HepG2 (cell line): ENCODE measurements at regions not wholly inside any gene's neighbourhood (a gene's known extent, or its start where the extent isn't known, plus 50 kb on each side); places are given as distances from the start of the nearest gene placed in this dataset.

Experiments used
- ATAC-seq: fragments of 200-7000 bp; cut with Tn5 transposase; 3 replicates; pipeline ENCODE4 v1.9.1; 2020; ENCODE audit warnings: mild to moderate bottlenecking, moderate library complexity
- BruUV-seq: library from RNA; stranded (reverse); fragments of 400-500 nt; replicated peaks from 2 replicates; lab custom pipeline; 2021; lab: Mats Ljungman, UMichigan
- CTCF ChIA-PET: fragments of 300-600 bp; formaldehyde crosslinking; extraction: SDS; loops from one replicate; lab custom pipeline; 2021; ENCODE audit warnings: low total read pairs, inconsistent platforms, low intra/inter-chr PET ratio; lab: Yijun Ruan, JAX
- POLR2A ChIA-PET: fragments of 350-600 bp; sonication (Branson Sonifier 250); formaldehyde crosslinking; loops from one replicate; lab custom pipeline; 2020; ENCODE audit warnings: antibody characterized with exemption, inconsistent platforms; lab: Yijun Ruan, JAX
- DNase-seq: peaks from one replicate; pipeline ENCODE4 v3.0.0-alpha.2; 2015; ENCODE audit warnings: low spot score
- FAIRE-seq: peaks from 3 replicates; lab custom pipeline; 2011; peaks lifted over from hg19 to GRCh38; lab: Jason Lieb, UNC
- H2AFZ ChIP-seq: one replicate; pipeline ENCODE4 v1.6.1; 2011; ENCODE audit warnings: low read length, inconsistent platforms
- H3K27ac ChIP-seq: fragments of 300-600 bp; 3 replicates; pipeline ENCODE4 v1.8.0; 2011; ENCODE audit warnings: mixed run types, mild to moderate bottlenecking, mixed read lengths, low read length, inconsistent platforms; ENCODE audit not compliant: insufficient read depth; ENCODE audit errors: extremely low read length
- H3K27me3 ChIP-seq, 2 experiments: fragments of 200-600 bp in 1 of 2; 2 replicates in 1 of 2; 3 replicates in 1 of 2; pipeline versions ENCODE4 v1.6.0 to v1.8.0; 2011; ENCODE audit warnings: low read length in 2 of 2, mild to moderate bottlenecking in 2 of 2, moderate library complexity in 2 of 2, inconsistent platforms in 1 of 2; ENCODE audit not compliant: insufficient read depth in 2 of 2, control insufficient read depth in 1 of 2
- H3K36me3 ChIP-seq, 2 experiments: fragments of 200-600 bp in 1 of 2; replicated peaks in 1 of 2; 2 replicates in 1 of 2; 3 replicates in 1 of 2; pipeline versions ENCODE4 v1.5.1 to v1.8.0; 2011; ENCODE audit warnings: low read length in 2 of 2, inconsistent platforms in 1 of 2; ENCODE audit not compliant: insufficient read depth in 2 of 2, control insufficient read depth in 1 of 2
- H3K4me1 ChIP-seq: 2 replicates; pipeline ENCODE4 v1.5.1; 2012; ENCODE audit warnings: low read length, inconsistent platforms; ENCODE audit not compliant: insufficient read depth
- H3K4me2 ChIP-seq: 2 replicates; pipeline ENCODE4 v1.6.0; 2011; ENCODE audit warnings: low read depth, low read length, inconsistent platforms
- H3K4me3 ChIP-seq, 3 experiments: fragments of 200-600 bp in 1 of 3; sonication (generic), shearing (Covaris generic) in 1 of 3; replicated peaks in 1 of 3; 2 replicates each; pipeline ENCODE4 v1.5.1; 2011 to 2016; ENCODE audit warnings: low read length in 3 of 3, inconsistent platforms in 2 of 3, low read depth in 2 of 3, mild to moderate bottlenecking in 2 of 3, control low read depth in 1 of 3, mixed read lengths in 1 of 3; ENCODE audit not compliant: insufficient read depth in 1 of 3
- H3K79me2 ChIP-seq: one replicate; pipeline ENCODE4 v1.6.1; 2011; ENCODE audit warnings: low read length, inconsistent platforms; ENCODE audit not compliant: insufficient read depth
- H3K9ac ChIP-seq: 2 replicates; pipeline ENCODE4 v1.6.0; 2011; ENCODE audit warnings: mild to moderate bottlenecking, low read depth, low read length, inconsistent platforms; ENCODE audit not compliant: insufficient read depth
- H3K9me3 ChIP-seq: 2 replicates; pipeline ENCODE4 v1.5.1; 2012; ENCODE audit warnings: mild to moderate bottlenecking, low read length
- H4K20me1 ChIP-seq: 2 replicates; pipeline ENCODE4 v1.6.0; 2011; ENCODE audit warnings: inconsistent platforms, mild to moderate bottlenecking, low read length, moderate library complexity; ENCODE audit not compliant: insufficient read depth
- CCAR2 ChIP-seq: fragments of 200-400 bp; formaldehyde crosslinking; optimal IDR thresholded peaks from 2 replicates; pipeline ENCODE3; 2018; ENCODE audit warnings: low read depth, mild to moderate bottlenecking, low read length, moderate library complexity
- FOXP1 ChIP-seq, 2 experiments: fragments of 450-650 bp in 1 of 2; IDR thresholded peaks; 2 replicates each; pipeline ENCODE4 v1.6.1; 2017 to 2018; ENCODE audit warnings: antibody characterized with exemption in 1 of 2
- SOX5 ChIP-seq: IDR thresholded peaks from 2 replicates; pipeline ENCODE4 v1.6.1; 2016; ENCODE audit warnings: borderline replicate concordance
- SOX6 ChIP-seq, 2 experiments: fragments of 450-650 bp in 1 of 2; sonication (generic) in 1 of 2; formaldehyde crosslinking in 1 of 2; IDR thresholded peaks; 2 replicates each; pipeline versions ENCODE4 v1.4.0 to v1.6.1; 2017 to 2020; ENCODE audit warnings: antibody characterized with exemption in 1 of 2, mild to moderate bottlenecking in 1 of 2, missing genetic modification reagents in 1 of 2
- ZNF580 ChIP-seq: IDR thresholded peaks from 2 replicates; pipeline ENCODE4 v1.6.1; 2016; ENCODE audit warnings: low read depth, borderline replicate concordance
- WGBS: methylation state at CpG from one replicate; pipeline ENCODE4 v1.1.6; 2017; ENCODE audit warnings: low lambda C conversion rate; 5-methylcytosine and 5-hydroxymethylcytosine counted together
- in situ Hi-C: cut with HindIII; loops from 2 replicates; pipeline ENCODE4 v1.10.0; 2017; ENCODE audit warnings: low pct_unique_long_range_greater_than_20kb; ENCODE audit not compliant: extremely low pct_ligation_motif_present
- intact Hi-C: fragments of 100-400 bp; cut with micrococcal nuclease; formaldehyde crosslinking; loops from one replicate; pipeline ENCODE4 v1.10.0; 2022; ENCODE audit not compliant: unreplicated experiment

GRCh38 chr11:130644187-130644586 lies 195.7 kb downstream of the ADAMTS15 start:
- H3K4me2 ChIP-seq, result no peak overlapping the region
- H3K36me3 ChIP-seq, result no peaks in the 10 kb centered on the region

GRCh38 chr11:130645164-130645842 lies 196.9 kb downstream of the ADAMTS15 start:
- in situ Hi-C loops (no loop called here), intact Hi-C loops (no loop called here)
- ChIA-PET POLR2A (no interaction called here), CTCF (no interaction called here)
- ATAC-seq, result no peak
- H3K9ac ChIP-seq, result no peak overlapping the region
- BruUV-seq, result no TSS peak
- H3K27me3 ChIP-seq, result 0 out of 5 replicates have a peak, but pooled peaks cover 0 to 5% of the 10 kb centered on the region in 2 experiments
- H3K36me3 ChIP-seq, result no peaks in the 10 kb centered on the region
- H3K27ac ChIP-seq, result no peak overlapping the region
- H3K9me3 ChIP-seq, result no peaks in the 10 kb centered on the region
- H3K79me2 ChIP-seq, result no peaks in the 10 kb centered on the region
- H3K4me2 ChIP-seq, result no peak overlapping the region
- H3K4me3 ChIP-seq, result no peak overlapping the region
- H4K20me1 ChIP-seq, result no peaks in the 10 kb centered on the region
- TF ChIP-seq SOX5 (peak; percentile 37; the same call in 1 of the 2 replicates), SOX6 (IDR thresholded peaks at IDR 0.05) (no peak), SOX6 (CRISPR knock-in tag; IDR thresholded peaks at IDR 0.05) (peak; percentile 31; the same call in 1 of the 2 replicates), CCAR2 (no peak), FOXP1 (IDR thresholded peaks at IDR 0.05) (no peak), FOXP1 (CRISPR knock-in tag; IDR thresholded peaks at IDR 0.05) (peak; percentile 49; the same call in 1 of the 2 replicates)
- DNase-seq, result no peak
- WGBS, result 33% methylated on average over 10 of the region's 10 CpGs
- no peak overlapping the region for H2AFZ ChIP-seq
- H3K4me1 ChIP-seq, result peaks cover 6% of the 10 kb centered on the region; the same call in 1 of the 2 replicates
- FAIRE-seq, result no peak

More at GRCh38 chr11:130644187-130644586, 195.7 kb downstream of the ADAMTS15 start:
- ChIA-PET POLR2A (no interaction called here), CTCF (no interaction called here)
- Histone ChIP-seq H4K20me1 (no peaks in the 10 kb centered on the region), H3K4me1 (peaks cover 6% of the 10 kb centered on the region; the same call in 1 of the 2 replicates), H3K79me2 (no peaks in the 10 kb centered on the region), H2AFZ (no peak overlapping the region), H3K27me3 (0 out of 5 replicates have a peak, but pooled peaks cover 0 to 8% of the 10 kb centered on the region in 2 experiments), H3K9me3 (no peaks in the 10 kb centered on the region), H3K27ac (no peak overlapping the region), H3K4me3 (no peak overlapping the region), H3K9ac (no peak overlapping the region)
- in situ Hi-C loops (no loop called here), intact Hi-C loops (no loop called here)
- ATAC-seq (peak; percentile 46; the same call in 1 of the 3 replicates), DNase-seq (no peak), FAIRE-seq (no peak)
- no peak for TF ChIP-seq ZNF580 (CRISPR knock-in tag)
- BruUV-seq, result no TSS peak
- WGBS, result 16% methylated on average over 7 of the region's 11 CpGs
